SK-N-SH (cell line): ENCODE measurements at regions not wholly inside any gene's neighbourhood (a gene's known extent, or its start where the extent isn't known, plus 50 kb on each side); places are given as distances from the start of the nearest gene placed in this dataset.

Experiments used
- CTCF ChIA-PET: fragments of 300-600, 350-600 bp; formaldehyde crosslinking; extraction: SDS; loops from one replicate; lab custom pipeline; 2021; lab: Yijun Ruan, JAX
- POLR2A ChIA-PET: fragments of 350-600 bp; sonication (Branson Sonifier 250); formaldehyde crosslinking; extraction: SDS; loops from one replicate; lab custom pipeline; 2020; ENCODE audit warnings: antibody characterized with exemption, inconsistent platforms; lab: Yijun Ruan, JAX
- DNase-seq: peaks from one replicate; pipeline ENCODE4 v3.0.0; 2012
- H2AFZ ChIP-seq: fragments of 200-600 bp; sonication (generic); 2 replicates; pipeline ENCODE4 v1.8.1; 2016; ENCODE audit warnings: antibody characterized with exemption, mild to moderate bottlenecking, low read depth
- H3F3A ChIP-seq: fragments of 200-600 bp; sonication (generic); replicated peaks from 2 replicates; pipeline ENCODE3; 2016; ENCODE audit warnings: antibody characterized with exemption, mild to moderate bottlenecking; ENCODE audit not compliant: insufficient read depth
- H3K27ac ChIP-seq, 2 experiments: fragments of 200-500 bp in 1 of 2; fragments of 200-600 bp in 1 of 2; sonication (Bioruptor generic) in 1 of 2; sonication (generic), shearing (Covaris generic) in 1 of 2; 2 replicates each; pipeline versions ENCODE4 v1.5.1 to v1.6.1; 2014 to 2016; ENCODE audit warnings: low read depth in 2 of 2, inconsistent platforms in 1 of 2, low read length in 1 of 2, mild to moderate bottlenecking in 1 of 2, mixed read lengths in 1 of 2
- H3K27me3 ChIP-seq: fragments of 200-600 bp; sonication (generic), shearing (Covaris generic); 2 replicates; pipeline ENCODE4 v1.6.1; 2016; ENCODE audit warnings: mixed run types; ENCODE audit not compliant: insufficient read depth
- H3K36me3 ChIP-seq, 2 experiments: fragments of 200-500 bp in 1 of 2; fragments of 200-600 bp in 1 of 2; sonication (Bioruptor generic) in 1 of 2; sonication (generic) in 1 of 2; replicated peaks in 1 of 2; 2 replicates each; pipeline versions ENCODE3 to v1.5.1; 2014 to 2016; ENCODE audit warnings: low read length in 1 of 2, mild to moderate bottlenecking in 1 of 2; ENCODE audit not compliant: insufficient read depth in 2 of 2, control insufficient read depth in 1 of 2
- H3K4me1 ChIP-seq, 2 experiments: fragments of 200-500 bp in 1 of 2; fragments of 200-600 bp in 1 of 2; sonication (Bioruptor generic) in 1 of 2; sonication (generic), shearing (Covaris generic) in 1 of 2; 2 replicates each; pipeline versions ENCODE4 v1.5.1 to v1.6.1; 2014 to 2016; ENCODE audit warnings: low read depth in 1 of 2, low read length in 1 of 2, mixed run types in 1 of 2; ENCODE audit not compliant: insufficient read depth in 2 of 2, control insufficient read depth in 1 of 2
- H3K4me2 ChIP-seq: fragments of 200-600 bp; sonication (generic), shearing (Covaris generic); 2 replicates; pipeline ENCODE4 v1.6.1; 2017; ENCODE audit warnings: mixed run types
- H3K4me3 ChIP-seq, 2 experiments: fragments of 200-500 bp in 1 of 2; fragments of 200-600 bp in 1 of 2; sonication (Bioruptor generic) in 1 of 2; sonication (generic), shearing (Covaris generic) in 1 of 2; 2 replicates each; pipeline versions ENCODE4 v1.5.1 to v1.8.1; 2014 to 2016; ENCODE audit warnings: low read depth in 2 of 2, inconsistent platforms in 1 of 2, low read length in 1 of 2, mild to moderate bottlenecking in 1 of 2, mixed read lengths in 1 of 2, moderate library complexity in 1 of 2
- H3K79me2 ChIP-seq: fragments of 200-600 bp; sonication (generic); 2 replicates; pipeline ENCODE4 v1.8.1; 2017; ENCODE audit warnings: mild to moderate bottlenecking; ENCODE audit not compliant: insufficient read depth
- H3K9ac ChIP-seq: fragments of 200-600 bp; sonication (generic); 2 replicates; pipeline ENCODE4 v1.6.1; 2017; ENCODE audit warnings: mixed run types
- H3K9me2 ChIP-seq: fragments of 200-600 bp; sonication (generic); 2 replicates; pipeline ENCODE4 v1.6.1; 2017; ENCODE audit warnings: mixed run types
- H3K9me3 ChIP-seq: fragments of 200-600 bp; sonication (generic); 2 replicates; pipeline ENCODE4 v1.6.1; 2017; ENCODE audit warnings: mixed run types, mild to moderate bottlenecking, moderate library complexity
- H4K20me1 ChIP-seq: fragments of 200-600 bp; sonication (generic); 2 replicates; pipeline ENCODE4 v1.6.1; 2017; ENCODE audit warnings: mild to moderate bottlenecking, mixed run types; ENCODE audit not compliant: insufficient read depth
- CHD2 ChIP-seq: fragments of 150-350 bp; IDR thresholded peaks from 2 replicates; pipeline ENCODE4 v1.6.1; 2018; ENCODE audit warnings: low read length; ENCODE audit not compliant: partially characterized antibody
- EP300 ChIP-seq, 2 experiments: IDR thresholded peaks; 2 replicates each; pipeline versions ENCODE4 v1.4.0 to v1.6.1; 2012; ENCODE audit warnings: borderline replicate concordance in 1 of 2, low read depth in 1 of 2, low read length in 1 of 2
- FOSL2 ChIP-seq: IDR thresholded peaks from 2 replicates; pipeline ENCODE4 v1.4.0; 2012; ENCODE audit warnings: low read depth, mild to moderate bottlenecking, moderate library complexity, borderline replicate concordance
- GATA2 ChIP-seq: sonication (generic); formaldehyde crosslinking; IDR thresholded peaks from 2 replicates; pipeline ENCODE4 v1.5.0; 2020; ENCODE audit warnings: mild to moderate bottlenecking, missing genetic modification reagents
- JUND ChIP-seq: IDR thresholded peaks from 2 replicates; pipeline ENCODE4 v1.4.0; 2012
- MEF2A ChIP-seq: IDR thresholded peaks from 2 replicates; pipeline ENCODE4 v1.4.0; 2012; ENCODE audit warnings: low read depth, borderline replicate concordance
- NFIC ChIP-seq: IDR thresholded peaks from 2 replicates; pipeline ENCODE4 v1.4.0; 2012; ENCODE audit warnings: borderline replicate concordance
- NRF1 ChIP-seq: IDR thresholded peaks from 2 replicates; pipeline ENCODE4 v1.6.1; 2012; ENCODE audit warnings: low read depth, mild to moderate bottlenecking, low read length
- POLR2AphosphoS5 ChIP-seq: IDR thresholded peaks from 2 replicates; pipeline ENCODE4 v1.6.1; 2012; ENCODE audit warnings: low read depth, low read length
- RCOR1 ChIP-seq: fragments of 150-350 bp; IDR thresholded peaks from 2 replicates; pipeline ENCODE4 v1.6.1; 2017; ENCODE audit warnings: antibody characterized with exemption, low read length
- RXRA ChIP-seq: IDR thresholded peaks from 2 replicates; pipeline ENCODE4 v1.4.0; 2012; ENCODE audit warnings: low read depth, mild to moderate bottlenecking, borderline replicate concordance
- SMC3 ChIP-seq: IDR thresholded peaks from 2 replicates; pipeline ENCODE4 v1.6.1; 2012; ENCODE audit warnings: low read depth, low read length, improper control_type of control experiment
- TAF1 ChIP-seq: IDR thresholded peaks from 2 replicates; pipeline ENCODE4 v1.6.1; 2012; ENCODE audit warnings: low read depth, mild to moderate bottlenecking, low read length, moderate library complexity, borderline replicate concordance
- TCF12 ChIP-seq: IDR thresholded peaks from 2 replicates; pipeline ENCODE4 v1.4.0; 2012
- TEAD4 ChIP-seq: IDR thresholded peaks from 2 replicates; pipeline ENCODE4 v1.4.0; 2012; ENCODE audit warnings: mild to moderate bottlenecking, borderline replicate concordance; ENCODE audit not compliant: insufficient read depth
- YY1 ChIP-seq: IDR thresholded peaks from 2 replicates; pipeline ENCODE4 v1.4.0; 2012; ENCODE audit warnings: low read depth, mild to moderate bottlenecking
- WGBS: methylation state at CpG from one replicate; pipeline ENCODE4 v1.1.6; 2017; ENCODE audit warnings: low lambda C conversion rate; 5-methylcytosine and 5-hydroxymethylcytosine counted together
- TF ChIP-seq, protein P1 (sequence below): IDR thresholded peaks from 2 replicates; pipeline ENCODE4 v1.4.0; 2012; ENCODE audit warnings: low read depth, borderline replicate concordance
- TF ChIP-seq, protein P2 (sequence below): IDR thresholded peaks from 2 replicates; pipeline ENCODE4 v1.4.0; 2012; ENCODE audit warnings: low read depth
- TF ChIP-seq, protein P3 (sequence below): IDR thresholded peaks from 2 replicates; pipeline ENCODE4; 2012
- TF ChIP-seq, protein P4 (sequence below): fragments of 200-600 bp; sonication (generic); IDR thresholded peaks from 2 replicates; pipeline ENCODE4 v1.6.1; 2017; ENCODE audit warnings: antibody characterized with exemption, mild to moderate bottlenecking, moderate library complexity

DNA sequence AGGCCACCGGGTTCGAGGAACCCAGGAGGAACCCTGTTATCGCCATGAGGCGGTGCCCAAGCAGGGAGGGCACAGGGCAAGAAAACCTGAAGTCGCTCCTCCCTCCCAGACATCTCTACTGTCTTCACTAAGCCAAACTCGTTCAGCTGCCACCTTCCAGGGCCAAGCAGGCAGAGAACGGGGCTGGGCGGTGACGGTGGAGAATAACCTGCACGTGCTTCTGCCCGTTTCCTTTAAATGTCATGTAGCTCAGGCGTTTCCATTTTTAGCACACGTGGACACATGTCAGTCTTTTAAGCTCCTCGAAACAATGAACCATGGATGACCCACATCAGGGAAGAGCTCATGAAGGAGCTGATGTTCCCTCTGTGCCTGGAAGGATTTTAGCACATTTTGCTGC, 124.3 kb upstream of the KLF6 start:
- no peaks in the 10 kb centered on the region for H3F3A ChIP-seq
- CTCF ChIA-PET, result no interaction called here

DNA sequence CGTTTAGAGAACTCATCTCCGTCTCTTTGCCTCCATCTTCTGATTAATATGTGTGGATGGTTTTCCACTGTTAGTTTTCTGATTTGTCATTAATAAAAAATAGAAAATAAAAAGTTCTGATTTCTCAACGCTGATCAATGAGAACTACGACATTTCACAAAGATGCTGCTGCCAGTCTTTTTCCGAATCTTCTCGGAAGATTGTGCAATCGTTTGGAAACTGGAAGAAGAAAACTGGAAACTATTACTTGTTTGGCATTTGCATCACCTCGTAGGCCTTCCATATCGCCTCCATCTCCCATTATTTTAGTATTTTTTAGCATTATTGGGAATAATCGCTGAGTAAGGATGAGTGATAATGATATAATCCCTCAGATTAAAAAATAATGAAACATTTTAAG, 123.2 kb upstream of the KLF6 start:
- Histone ChIP-seq H3K9ac (no peak overlapping the region), H3K36me3 (no peaks in the 10 kb centered on the region), H3K9me2 (no peaks in the 10 kb centered on the region), H3K4me3 (no peak overlapping the region), H3K27ac (no peak overlapping the region), H3K4me1 (no peaks in the 10 kb centered on the region; a peak in 1 of 4 replicates), H2AFZ (no peak overlapping the region), H3F3A (no peaks in the 10 kb centered on the region), H3K9me3 (no peaks in the 10 kb centered on the region), H3K79me2 (no peaks in the 10 kb centered on the region), H3K4me2 (no peak overlapping the region), H3K27me3 (no peaks in the 10 kb centered on the region), H4K20me1 (no peaks in the 10 kb centered on the region)
- ChIA-PET CTCF (no interaction called here), POLR2A (no interaction called here)
- TF ChIP-seq CHD2, result no peak
- TF ChIP-seq NFIC, result no peak
- TF ChIP-seq MEF2A, result no peak
- TF ChIP-seq, protein P1, sequence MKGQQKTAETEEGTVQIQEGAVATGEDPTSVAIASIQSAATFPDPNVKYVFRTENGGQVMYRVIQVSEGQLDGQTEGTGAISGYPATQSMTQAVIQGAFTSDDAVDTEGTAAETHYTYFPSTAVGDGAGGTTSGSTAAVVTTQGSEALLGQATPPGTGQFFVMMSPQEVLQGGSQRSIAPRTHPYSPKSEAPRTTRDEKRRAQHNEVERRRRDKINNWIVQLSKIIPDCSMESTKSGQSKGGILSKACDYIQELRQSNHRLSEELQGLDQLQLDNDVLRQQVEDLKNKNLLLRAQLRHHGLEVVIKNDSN, result no peak
- TF ChIP-seq GATA2 (CRISPR knock-in tag), result no peak
- no peak for TF ChIP-seq RCOR1
- DNase-seq, result no peak
- 93% methylated on average over 10 of the region's 10 CpGs for WGBS

More for the DNA sequence above, 124.3 kb upstream of the KLF6 start:
- H3K9me2 ChIP-seq, result no peaks in the 10 kb centered on the region
- no peaks in the 10 kb centered on the region for H3K9me3 ChIP-seq
- no peak overlapping the region for H3K4me3 ChIP-seq
- TF ChIP-seq, protein P2, sequence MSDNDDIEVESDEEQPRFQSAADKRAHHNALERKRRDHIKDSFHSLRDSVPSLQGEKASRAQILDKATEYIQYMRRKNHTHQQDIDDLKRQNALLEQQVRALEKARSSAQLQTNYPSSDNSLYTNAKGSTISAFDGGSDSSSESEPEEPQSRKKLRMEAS, result no peak
- TF ChIP-seq, protein P3, sequence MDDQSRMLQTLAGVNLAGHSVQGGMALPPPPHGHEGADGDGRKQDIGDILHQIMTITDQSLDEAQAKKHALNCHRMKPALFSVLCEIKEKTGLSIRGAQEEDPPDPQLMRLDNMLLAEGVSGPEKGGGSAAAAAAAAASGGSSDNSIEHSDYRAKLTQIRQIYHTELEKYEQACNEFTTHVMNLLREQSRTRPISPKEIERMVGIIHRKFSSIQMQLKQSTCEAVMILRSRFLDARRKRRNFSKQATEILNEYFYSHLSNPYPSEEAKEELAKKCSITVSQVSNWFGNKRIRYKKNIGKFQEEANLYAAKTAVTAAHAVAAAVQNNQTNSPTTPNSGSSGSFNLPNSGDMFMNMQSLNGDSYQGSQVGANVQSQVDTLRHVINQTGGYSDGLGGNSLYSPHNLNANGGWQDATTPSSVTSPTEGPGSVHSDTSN, result no peak
- TF ChIP-seq SMC3 (no peak), RXRA (no peak), RCOR1 (no peak), TAF1 (no peak), YY1 (no peak), POLR2AphosphoS5 (no peak), EP300 (IDR thresholded peaks at IDR 0.05; ENCODE audit: borderline replicate concordance in 1 of 2, low read depth in 1 of 2, low read length in 1 of 2) (no peak), FOSL2 (no peak), TEAD4 (no peak), TCF12 (no peak), JUND (no peak), MEF2A (no peak), NRF1 (no peak)
- TF ChIP-seq, protein P4, sequence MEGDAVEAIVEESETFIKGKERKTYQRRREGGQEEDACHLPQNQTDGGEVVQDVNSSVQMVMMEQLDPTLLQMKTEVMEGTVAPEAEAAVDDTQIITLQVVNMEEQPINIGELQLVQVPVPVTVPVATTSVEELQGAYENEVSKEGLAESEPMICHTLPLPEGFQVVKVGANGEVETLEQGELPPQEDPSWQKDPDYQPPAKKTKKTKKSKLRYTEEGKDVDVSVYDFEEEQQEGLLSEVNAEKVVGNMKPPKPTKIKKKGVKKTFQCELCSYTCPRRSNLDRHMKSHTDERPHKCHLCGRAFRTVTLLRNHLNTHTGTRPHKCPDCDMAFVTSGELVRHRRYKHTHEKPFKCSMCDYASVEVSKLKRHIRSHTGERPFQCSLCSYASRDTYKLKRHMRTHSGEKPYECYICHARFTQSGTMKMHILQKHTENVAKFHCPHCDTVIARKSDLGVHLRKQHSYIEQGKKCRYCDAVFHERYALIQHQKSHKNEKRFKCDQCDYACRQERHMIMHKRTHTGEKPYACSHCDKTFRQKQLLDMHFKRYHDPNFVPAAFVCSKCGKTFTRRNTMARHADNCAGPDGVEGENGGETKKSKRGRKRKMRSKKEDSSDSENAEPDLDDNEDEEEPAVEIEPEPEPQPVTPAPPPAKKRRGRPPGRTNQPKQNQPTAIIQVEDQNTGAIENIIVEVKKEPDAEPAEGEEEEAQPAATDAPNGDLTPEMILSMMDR, result no peak
- TF ChIP-seq, protein P1, result no peak
- H3K4me1 ChIP-seq, result no peaks in the 10 kb centered on the region
- no peaks in the 10 kb centered on the region for H3K36me3 ChIP-seq
- no peak overlapping the region for H3K27ac ChIP-seq
- H3K27me3 ChIP-seq, result no peaks in the 10 kb centered on the region
- no peak for DNase-seq
- WGBS, result 95% methylated on average over 13 of the region's 14 CpGs
- H3K4me2 ChIP-seq, result no peak overlapping the region
- H3K79me2 ChIP-seq, result no peaks in the 10 kb centered on the region
- H2AFZ ChIP-seq, result no peak overlapping the region
- no peaks in the 10 kb centered on the region for H4K20me1 ChIP-seq
- H3K9ac ChIP-seq, result no peak overlapping the region
- POLR2A ChIA-PET, result no interaction called here
